Tongue (tissue), 1 donor: ENCODE measurements at regions not wholly inside any gene's neighbourhood (a gene's known extent, or its start where the extent isn't known, plus 50 kb on each side); places are given as distances from the start of the nearest gene placed in this dataset.
"Not testable (repeated sequence)": the region's sequence is repeated elsewhere in the genome, so short reads cannot be mapped to it uniquely, and the experiment has no call there.

Experiments used
- DNase-seq: peaks from one replicate; pipeline ENCODE4 v3.0.0-alpha.2; 2015

GRCh38 chrX:117680286-117680685 lies 436.3 kb downstream of the KLHL13 start:
- DNase-seq = no peak

GRCh38 chrX:117653396-117653795 lies 463.2 kb downstream of the KLHL13 start:
- no peak for DNase-seq

GRCh38 chrX:117645639-117646038 lies 471.0 kb downstream of the KLHL13 start:
- DNase-seq = no peak

GRCh38 chrX:117641913-117642656 lies 474.5 kb downstream of the KLHL13 start:
- no peak for DNase-seq

- no peak for DNase-seq
Measured at GRCh38 chrX:117636826-117637225, 479.8 kb downstream of the KLHL13 start.

GRCh38 chrX:117633277-117633676 lies 483.3 kb downstream of the KLHL13 start:
- no peak for DNase-seq

GRCh38 chrX:117628381-117628780 lies 488.2 kb downstream of the KLHL13 start:
- DNase-seq = no peak

- peak; percentile 7 for DNase-seq
Measured at GRCh38 chrX:117610806-117611205, 505.8 kb downstream of the KLHL13 start.

GRCh38 chrX:117610049-117610448 lies 506.6 kb downstream of the KLHL13 start:
- no peak for DNase-seq

- no peak for DNase-seq
Measured at GRCh38 chrX:117607561-117607960, 509.0 kb downstream of the KLHL13 start.

- not testable (repeated sequence) for DNase-seq
Measured at GRCh38 chrX:117606101-117606500, 510.5 kb downstream of the KLHL13 start.

- no peak for DNase-seq
Measured at GRCh38 chrX:117570160-117570559, 546.5 kb downstream of the KLHL13 start.

GRCh38 chrX:117568238-117568637 lies 548.4 kb downstream of the KLHL13 start:
- DNase-seq = no peak

- DNase-seq = no peak
Measured at GRCh38 chrX:117543885-117544284, 572.7 kb downstream of the KLHL13 start.

- no peak for DNase-seq
Measured at GRCh38 chrX:117539090-117539418, 577.6 kb downstream of the KLHL13 start.

GRCh38 chrX:117538178-117539089 lies 578.2 kb downstream of the KLHL13 start:
- DNase-seq = peak; percentile 5

GRCh38 chrX:117532339-117532738 lies 584.3 kb downstream of the KLHL13 start:
- no peak for DNase-seq

- no peak for DNase-seq
Measured at GRCh38 chrX:117522725-117523700, 593.6 kb downstream of the KLHL13 start.

GRCh38 chrX:117517994-117518393 lies 598.6 kb downstream of the KLHL13 start:
- no peak for DNase-seq

- DNase-seq = peak; percentile 5
Measured at GRCh38 chrX:117511379-117511778, 605.2 kb downstream of the KLHL13 start.

GRCh38 chrX:117510453-117510852 lies 606.2 kb downstream of the KLHL13 start:
- DNase-seq = peak; percentile 6

- DNase-seq = no peak
Measured at GRCh38 chrX:117508021-117508420, 608.6 kb downstream of the KLHL13 start.
